DMS53 treated with DMSO at 0.1 percent for 48 hours (cell line): ENCODE measurements at regions not wholly inside any gene's neighbourhood (a gene's known extent, or its start where the extent isn't known, plus 50 kb on each side); places are given as distances from the start of the nearest gene placed in this dataset.
"Not testable (repeated sequence)": the region's sequence is repeated elsewhere in the genome, so short reads cannot be mapped to it uniquely, and the experiment has no call there.

Experiments used
- DNase-seq: peaks from one replicate; lab custom pipeline; 2025; ENCODE audit not compliant: unreplicated experiment; lab: John Stamatoyannopoulos, UW

DNA sequence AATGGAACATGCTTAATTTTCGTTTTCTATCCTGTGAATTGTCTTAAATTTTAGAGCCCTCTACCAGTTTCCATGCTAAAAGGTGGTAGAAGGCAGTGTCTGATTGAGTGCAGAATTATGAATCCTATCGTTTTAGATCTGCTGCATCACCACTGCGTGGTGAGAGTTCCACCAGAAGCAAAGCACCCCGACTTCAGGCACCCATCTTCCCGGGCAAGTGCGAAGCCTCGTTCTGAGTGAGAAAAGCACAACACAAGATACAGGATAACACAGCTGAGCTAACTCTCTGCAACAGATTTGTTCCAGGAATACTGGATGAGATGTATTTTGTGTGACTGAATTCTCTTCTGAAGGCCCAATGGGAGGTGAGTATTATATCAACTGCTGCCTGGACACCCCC is 471.5 kb downstream of the EIPR1 start:
- DNase-seq, result no peak

DNA sequence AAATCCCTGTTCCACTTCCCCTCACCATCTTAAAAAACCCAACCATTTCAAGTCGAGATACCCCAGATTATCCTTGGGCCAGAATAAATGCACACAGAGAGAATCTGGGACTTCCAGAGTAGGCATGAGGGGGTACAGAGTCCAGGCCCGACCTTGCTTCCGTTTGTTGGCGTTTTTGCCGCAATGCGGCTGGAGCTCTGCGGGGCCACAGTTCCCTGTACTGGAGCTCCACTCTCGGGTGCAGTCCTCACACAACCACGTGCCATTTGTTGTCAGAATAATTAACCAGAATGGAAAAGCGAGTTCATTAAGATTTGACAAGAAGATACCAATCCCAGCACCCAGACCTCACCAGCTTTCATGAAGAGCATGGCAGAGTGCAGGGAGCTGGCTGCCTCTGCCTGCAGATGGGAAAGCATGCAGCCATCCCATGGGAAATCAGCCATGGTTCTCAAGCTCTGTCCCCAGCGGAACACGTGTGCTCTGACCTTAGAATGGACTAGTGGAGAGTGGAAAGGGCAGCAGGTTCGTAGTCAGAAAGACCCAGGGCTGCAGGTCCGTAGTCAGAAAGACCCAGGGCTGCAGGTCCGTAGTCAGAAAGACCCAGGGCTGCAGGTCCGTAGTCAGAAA is 472.8 kb downstream of the EIPR1 start:
- DNase-seq, result no peak

DNA sequence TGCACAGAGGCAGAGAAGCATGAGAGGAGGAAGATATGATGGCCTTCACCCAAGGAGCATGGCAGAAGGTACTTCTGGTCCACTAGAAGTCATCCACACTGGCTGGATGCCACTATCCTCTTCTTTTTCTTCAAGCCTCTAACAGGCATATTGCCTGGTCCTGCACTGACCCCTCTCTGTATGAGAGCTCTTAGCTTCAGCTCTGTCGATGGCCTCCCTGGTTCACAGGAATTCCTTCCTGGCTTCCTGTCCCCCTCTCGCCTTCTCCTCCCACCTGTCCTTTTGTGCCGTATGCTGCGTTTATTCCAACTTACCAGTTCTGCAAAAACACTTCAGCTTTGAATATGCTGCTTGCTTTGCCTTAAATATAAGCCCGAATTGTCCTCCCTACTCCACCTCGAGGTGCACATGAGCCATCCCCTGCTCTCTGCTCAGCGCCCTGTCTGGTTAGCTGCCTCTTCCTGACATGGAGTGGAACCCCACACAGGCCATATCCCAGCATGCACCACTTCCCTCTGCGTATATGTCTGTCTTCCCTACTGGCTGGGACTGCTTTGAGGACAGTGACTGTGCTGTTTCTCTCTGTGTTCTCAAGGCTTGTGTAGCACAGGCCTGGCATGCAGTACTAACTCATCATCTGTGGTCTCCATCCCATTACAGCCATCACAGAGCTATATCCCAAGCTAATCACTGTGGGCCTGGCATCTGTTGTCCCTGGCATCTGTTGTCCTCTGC is 474.9 kb downstream of the EIPR1 start:
- no peak for DNase-seq

DNA sequence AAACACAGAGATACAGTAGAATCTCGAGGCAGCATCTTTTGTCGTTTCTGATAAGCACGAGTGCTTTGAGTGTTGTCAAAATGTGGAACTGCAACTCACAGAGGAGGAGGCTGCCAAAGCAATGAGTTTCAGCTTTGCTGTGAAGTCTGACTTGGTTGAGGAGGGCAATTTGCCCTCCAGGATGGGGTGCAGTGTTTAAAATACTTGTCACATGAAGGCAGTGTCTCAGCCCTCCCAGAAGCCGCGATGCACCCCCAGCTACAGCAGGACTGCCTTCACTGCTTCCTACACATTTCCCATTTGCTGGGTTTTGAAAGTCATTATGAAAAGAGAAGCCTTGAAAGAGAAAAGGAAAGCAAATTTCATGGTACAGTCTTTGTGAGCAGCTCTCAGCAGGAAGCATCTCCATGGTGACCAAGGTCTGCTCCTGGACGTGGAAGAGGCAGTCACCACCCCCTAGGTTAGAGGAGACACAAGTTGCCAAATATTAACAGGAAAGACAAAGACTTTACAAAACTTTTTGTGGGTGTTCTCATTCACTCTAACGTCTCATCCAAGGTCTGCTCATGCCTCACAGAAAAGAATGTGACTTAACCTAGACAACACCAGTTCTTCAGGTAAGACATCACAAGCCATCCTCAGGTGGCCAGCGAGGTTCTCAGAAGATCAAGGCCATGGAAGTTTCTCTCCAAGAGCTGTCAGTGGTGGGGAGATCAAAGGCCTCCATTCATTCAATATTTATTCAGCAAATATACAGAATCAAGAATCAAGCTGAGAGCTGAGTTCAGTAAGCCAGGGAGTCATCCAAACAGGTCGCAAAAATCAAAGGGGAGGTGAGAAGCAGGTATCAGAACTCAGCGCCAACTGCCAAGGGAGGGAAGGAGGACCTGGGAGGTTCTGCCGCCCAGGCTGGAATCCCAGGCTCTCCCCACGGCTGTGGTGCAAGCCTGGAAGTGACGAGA is 476.0 kb downstream of the EIPR1 start:
- no peak for DNase-seq

DNA sequence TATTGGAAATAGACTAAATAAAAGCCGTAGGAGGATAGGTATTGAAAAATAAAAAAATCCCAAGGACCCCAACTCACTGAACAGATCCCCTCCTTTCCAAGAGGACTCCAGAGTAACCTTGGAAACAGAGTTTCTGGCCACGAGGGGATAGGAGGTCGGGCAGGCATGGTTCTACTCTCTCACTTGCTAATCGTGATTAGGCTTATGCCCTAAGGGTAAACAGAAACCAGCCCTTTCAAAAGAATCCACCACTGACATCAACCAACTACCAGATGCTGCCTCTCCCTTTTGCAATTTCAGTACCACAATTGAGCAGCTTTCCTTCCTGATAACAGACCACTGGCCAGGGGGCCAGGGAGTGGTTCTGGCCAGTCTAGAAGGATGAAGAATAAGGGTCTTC is 477.8 kb downstream of the EIPR1 start:
- no peak for DNase-seq

DNA sequence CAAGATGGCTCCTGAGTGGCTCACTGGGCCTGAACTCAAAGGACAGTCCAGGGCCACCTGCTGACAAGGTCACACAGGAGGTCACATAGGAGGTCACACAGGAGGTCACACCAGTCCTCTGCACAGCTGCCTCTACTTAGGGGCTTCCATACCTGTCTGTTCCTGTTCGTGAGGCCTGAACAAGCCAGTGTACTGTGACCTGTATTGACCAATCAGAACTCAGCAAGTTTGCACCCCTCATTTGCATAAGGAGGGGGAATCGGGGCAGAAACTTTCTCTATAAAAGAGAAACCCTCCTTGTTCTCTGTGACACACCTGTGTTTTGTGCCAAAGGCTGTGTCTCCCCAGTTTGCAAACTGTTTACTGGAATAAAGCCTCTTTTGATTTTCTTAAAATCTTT is 478.9 kb downstream of the EIPR1 start:
- no peak for DNase-seq

DNA sequence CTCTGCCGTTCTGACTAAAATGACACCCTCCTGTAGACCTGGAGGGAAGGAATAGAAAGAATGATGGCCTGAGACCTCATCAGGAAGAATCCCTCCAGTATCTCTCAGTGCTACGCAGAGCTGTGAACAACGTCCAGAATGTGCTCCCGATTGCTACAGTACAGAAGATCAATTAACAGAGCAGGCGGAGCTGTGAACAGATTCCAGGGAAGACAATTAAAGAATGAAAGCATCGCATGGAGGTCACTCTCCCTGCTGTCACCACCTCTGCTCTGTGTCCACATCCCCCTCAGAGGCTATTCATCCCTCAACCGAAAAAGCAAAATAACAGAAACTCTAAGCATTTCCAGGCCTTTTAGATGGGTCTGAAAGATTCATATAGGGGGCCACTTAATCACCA is 481.0 kb downstream of the EIPR1 start:
- no peak for DNase-seq

DNA sequence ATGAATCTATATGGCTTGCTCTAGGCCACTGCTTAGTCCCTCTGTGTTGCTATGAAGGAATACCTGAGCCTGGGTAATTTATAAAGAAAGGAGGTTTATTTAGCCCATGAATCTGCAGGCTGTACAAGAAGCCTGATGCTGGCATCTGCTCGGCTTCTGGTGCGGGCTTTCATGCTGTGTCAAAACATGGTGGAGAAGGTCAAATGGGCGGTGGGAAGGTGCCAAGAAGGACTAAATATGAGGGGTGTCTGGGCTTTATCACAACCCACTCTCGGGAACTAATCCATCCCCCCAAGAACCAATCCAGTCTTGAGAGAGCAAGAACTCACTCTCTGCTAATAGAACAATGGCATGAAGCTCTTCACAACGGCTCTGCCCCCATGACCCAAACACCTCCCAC is 481.6 kb downstream of the EIPR1 start:
- no peak for DNase-seq

DNA sequence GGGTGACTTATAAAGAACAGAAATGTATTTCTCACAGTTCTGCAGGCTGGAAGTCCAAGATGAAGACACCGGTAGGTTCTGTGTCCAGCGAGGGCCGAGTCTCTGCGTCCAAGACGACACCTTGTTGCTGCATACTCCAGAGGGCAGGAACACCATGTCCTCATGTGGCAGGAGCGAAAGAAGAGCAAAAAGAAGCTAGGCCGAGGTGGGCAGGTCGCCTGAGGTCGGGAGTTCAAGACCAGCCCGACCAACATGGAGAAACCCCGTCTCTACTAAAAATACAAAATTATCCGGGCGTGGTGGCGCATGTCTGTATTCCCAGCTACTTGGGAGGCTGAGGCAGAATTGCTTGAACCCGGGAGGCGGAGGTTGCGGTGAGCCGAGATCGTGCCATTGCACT is 483.6 kb downstream of the EIPR1 start:
- DNase-seq, result not testable (repeated sequence)

DNA sequence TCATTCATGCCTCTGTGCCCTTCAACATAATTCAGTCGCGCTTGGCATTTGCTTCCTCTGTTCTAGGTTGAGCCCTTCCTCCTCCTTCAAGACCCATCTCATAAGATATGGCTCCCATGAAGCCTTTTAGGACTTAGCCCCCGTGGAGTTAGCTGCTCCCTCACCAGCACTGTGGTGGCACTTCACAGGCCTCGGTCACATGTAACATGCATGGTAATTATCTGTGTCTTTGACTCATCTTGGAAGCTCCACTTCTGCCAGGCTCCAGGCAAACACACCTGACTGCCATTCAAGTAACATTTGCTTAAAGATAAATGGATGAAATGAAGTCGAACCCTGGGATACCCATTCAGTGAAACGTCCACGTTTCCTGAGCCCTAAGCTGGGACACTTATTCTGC is 484.7 kb downstream of the EIPR1 start:
- no peak for DNase-seq

DNA sequence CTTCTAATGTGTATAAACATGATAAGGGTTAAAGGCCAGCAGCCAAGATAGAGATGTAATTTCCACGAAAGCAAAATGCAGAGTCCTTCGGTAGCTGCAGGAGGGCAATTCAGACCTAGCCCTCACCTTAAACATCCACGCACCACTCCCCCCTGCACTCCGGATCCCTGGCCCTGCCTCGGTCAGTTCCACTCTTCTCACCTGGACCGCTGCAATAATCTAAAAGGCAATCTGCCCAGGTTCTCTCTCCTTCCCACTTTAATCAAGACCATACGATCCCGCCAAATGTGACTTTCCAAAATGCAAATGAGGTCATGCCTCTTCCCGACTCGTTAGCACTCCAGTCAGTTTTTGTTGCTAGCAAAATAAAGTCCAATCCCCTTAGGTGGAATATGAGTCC is 485.2 kb downstream of the EIPR1 start:
- DNase-seq, result no peak

DNA sequence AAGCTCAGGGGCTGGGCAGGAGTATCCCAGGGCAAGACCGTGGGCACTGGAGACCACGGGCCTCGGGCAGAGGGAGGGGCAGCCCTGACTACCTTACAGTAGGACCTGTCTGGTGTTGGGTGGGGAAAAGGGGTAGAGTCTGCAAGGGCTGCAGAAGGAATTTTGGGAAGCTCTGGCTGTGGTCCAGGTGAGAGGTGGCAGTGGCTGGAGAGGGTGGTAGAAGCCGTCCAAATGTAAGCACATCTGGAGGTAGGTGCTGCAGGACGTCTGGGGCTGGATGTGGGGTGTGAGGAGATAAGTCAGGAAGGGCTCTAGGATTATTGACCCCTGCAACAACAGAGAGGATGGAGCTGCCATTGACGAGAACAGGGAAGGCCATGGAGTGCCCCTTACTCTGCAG is 486.7 kb downstream of the EIPR1 start:
- no peak for DNase-seq

DNA sequence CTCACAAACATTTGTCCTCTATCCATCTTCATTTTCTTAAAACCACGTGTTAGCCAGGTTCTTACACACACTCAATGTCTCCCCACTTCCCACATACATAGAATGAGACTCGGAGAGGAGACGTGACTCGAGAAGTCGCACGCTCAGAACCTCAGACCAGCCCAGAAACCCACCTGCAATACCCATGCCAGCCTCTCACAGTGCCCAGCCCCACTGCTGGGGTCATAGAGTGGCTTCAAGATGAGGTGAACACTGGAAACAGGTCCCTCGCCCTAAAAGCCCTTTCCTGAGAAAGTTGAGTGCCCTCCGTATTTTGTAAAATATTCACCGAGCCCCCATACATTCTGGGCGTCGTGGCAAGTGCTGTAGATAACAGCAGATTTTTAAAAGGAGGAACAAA is 487.4 kb downstream of the EIPR1 start:
- no peak for DNase-seq

DNA sequence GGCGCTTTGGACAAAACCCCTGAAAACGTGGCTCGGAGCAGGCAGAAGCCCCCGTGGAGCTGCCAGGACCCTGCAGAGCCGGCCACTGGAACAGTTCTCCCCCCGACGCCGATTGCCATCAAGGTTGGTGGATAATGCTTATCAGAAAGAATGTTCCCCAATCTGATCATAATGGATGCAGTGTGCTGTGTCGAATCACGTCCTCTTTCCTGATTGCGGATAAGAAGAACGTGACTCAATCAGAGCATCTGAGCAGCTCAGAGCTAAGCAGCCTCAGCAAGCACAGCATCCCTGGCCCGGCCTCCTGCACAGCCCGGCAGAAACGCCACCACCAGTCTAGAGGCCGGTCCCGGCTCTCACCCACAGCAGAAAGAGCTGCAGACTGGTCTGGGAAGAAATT is 488.0 kb downstream of the EIPR1 start:
- no peak for DNase-seq

DNA sequence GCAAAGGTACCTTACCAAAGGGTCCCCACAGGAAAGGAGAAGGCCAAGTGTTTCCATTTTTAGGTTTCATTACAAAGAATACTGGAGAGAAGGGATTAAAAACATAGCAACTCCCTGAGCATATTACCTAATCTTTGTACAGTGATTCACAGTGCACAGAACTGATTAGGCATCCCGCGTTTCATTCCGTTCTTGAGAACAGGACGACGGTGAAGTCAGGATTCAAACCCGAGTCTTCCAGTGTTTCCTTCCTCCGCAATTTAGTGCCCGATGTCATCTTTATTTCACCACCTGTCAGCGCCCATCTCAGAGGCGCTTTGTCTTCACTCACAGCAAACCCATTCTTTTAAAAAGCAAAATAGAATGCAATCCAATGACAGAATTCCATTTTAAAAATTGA is 488.5 kb downstream of the EIPR1 start:
- DNase-seq, result no peak

DNA sequence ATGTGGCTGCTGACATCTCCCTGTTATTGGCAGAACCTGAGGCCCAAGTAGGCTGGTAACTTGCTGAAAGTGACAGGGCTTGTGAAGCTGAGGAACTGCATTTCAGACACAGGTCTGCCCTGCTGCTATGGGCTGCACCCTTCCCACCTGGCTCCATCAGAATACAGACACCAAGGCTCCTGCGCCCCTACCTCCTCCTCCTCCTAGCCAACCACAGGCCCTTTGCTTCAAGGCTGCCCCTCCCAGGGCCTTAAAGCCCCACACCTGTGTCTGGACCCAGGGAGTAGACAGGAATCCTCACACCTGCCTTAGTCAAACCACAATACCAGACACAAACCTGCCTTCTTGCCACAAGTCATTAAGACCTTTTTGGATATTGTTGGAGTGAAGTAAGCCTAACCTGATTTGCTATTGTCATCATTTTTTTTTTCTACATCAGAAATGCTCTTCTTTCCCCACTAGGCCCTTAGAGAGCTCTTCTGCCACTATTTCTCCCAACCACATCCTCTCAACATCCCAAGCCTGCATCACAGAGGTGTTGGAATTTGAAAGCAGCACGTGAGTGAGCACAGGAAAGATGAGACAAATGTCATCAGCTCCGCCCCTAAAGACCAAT is 489.7 kb downstream of the EIPR1 start:
- no peak for DNase-seq

DNA sequence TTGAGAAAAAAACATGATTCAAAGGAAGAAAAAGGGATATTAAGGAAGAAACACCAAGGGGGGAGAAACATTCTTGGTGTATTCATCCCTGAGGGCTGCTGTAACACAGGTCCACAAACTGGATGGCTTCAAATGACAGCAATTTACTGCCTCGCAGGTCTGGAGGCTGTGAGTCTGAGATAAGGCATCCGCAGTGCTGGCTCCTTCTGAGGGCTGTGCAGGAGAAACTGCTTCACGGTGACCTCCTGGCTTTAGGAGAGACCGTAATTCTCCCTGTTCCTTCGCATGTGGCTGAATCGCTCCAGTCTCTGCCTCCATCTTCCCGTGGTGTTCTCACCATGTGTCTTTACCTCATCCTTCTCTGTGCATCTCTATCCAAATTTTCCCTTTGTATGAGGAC is 490.7 kb downstream of the EIPR1 start:
- no peak for DNase-seq

DNA sequence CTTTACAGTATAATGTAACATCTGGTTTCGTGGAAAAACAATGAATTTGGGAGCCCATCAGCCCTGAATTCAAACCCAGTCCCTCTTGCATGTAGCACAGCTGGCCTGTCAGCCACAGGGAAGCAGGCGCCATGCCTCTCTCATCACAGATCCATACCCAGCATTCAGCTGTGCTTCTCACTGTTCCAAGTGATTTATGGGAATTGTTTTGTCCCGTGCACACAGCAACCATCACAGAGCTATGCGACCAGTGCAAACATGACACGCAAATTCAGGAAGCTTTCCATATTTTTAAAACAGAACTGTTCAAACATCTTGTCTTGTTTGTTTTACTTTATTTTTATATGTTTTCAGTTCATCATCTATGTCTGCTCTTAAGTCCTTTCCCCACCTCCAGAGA is 496.1 kb downstream of the EIPR1 start:
- no peak for DNase-seq

DNA sequence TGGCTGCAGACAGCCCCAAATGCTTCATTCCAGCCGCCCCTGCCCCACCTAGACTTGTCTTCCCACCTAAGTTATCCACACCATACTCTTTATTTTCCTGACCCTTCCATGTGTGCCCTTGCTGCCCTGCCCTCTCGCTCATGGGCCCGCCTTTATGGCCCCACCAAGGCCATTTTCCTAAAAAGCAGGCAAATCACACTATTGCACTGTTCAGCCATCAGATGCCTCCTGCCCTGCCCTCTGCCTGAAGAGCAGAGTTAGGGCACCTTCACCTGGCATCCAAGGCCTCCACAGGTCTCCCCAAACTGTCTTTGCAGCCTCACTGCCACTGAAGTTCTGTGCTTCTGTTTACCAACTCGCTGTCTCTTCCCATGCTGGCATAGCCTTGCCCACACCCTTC is 496.7 kb downstream of the EIPR1 start:
- DNase-seq, result no peak

DNA sequence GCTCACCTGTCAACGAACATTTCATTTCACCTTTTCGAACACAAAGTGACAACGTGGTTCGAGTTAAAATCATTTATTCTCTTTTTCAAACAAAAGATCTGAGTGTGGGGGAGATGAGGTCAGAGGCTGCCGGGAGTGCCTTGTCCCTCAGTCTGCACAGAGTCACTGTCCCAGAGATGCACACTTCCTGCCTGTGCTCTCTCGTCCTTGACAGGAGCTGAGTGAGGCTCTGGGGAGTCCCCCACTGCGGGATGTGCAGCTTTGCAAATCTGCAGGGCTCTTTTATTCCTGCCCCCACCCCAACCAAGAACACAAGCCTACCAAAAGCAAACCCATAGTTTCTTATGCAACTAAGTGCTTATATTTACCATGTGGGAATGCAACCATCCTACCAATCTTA is 497.8 kb downstream of the EIPR1 start:
- no peak for DNase-seq

DNA sequence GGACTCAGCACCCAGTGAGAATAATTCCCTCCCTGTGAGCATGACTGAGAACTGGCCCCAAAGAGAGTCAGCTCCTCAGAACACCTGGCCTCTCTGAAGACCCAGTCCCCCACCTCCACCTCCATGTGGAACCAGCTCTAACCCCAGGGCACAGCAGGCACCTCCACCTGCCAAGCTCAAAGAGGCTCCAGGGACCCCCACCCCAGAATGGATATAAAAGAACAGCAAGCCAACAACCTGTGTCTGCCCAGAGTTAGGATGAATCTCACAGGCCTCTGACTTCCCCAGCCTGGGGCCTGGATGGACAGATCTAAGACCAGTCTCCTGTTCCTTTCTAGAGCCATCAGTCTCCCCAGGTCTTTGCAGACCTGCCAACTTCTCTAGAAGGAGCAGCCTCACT is 498.5 kb downstream of the EIPR1 start:
- no peak for DNase-seq

DNA sequence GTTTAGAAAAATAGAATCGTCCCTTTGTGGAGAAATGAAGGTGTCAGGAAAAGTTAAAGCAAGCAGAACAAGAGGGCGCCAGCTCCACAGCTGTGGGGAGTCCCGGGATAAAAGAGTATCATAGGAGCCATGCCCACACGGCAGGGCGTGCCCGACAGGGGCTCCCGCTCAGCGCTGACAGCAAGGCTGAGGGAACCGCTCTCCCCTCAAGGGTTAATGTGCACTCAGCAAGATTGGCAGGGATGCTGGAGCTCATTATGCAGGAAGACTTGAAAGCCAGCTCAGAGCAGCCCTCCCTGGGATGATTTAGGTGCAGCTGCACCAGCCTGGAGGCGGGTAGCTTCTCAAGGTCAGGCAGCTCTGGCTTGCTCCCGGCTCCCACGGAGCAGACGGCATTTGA is 500.2 kb downstream of the EIPR1 start:
- no peak for DNase-seq
